HEK293T (cell line): ENCODE measurements at regions not wholly inside any gene's neighbourhood (a gene's known extent, or its start where the extent isn't known, plus 50 kb on each side); places are given as distances from the start of the nearest gene placed in this dataset.

Experiments used
- ARNT ChIP-seq: fragments of 450-650 bp; IDR thresholded peaks from 2 replicates; pipeline ENCODE4 v1.6.1; 2017; ENCODE audit warnings: mild to moderate bottlenecking
- BHLHE40 ChIP-seq: fragments of 450-650 bp; IDR thresholded peaks from 2 replicates; pipeline ENCODE4 v1.6.1; 2016; ENCODE audit warnings: mild to moderate bottlenecking, moderate library complexity, borderline replicate concordance
- CTBP1 ChIP-seq: fragments of 450-650 bp; IDR thresholded peaks from 2 replicates; pipeline ENCODE4 v1.6.1; 2016; ENCODE audit warnings: borderline replicate concordance
- ELF4 ChIP-seq: fragments of 450-650 bp; IDR thresholded peaks from 2 replicates; pipeline ENCODE4 v1.6.1; 2017; ENCODE audit warnings: antibody characterized with exemption
- FOXA1 ChIP-seq: fragments of 450-650 bp; IDR thresholded peaks from 2 replicates; pipeline ENCODE4 v1.6.1; 2016; ENCODE audit warnings: mild to moderate bottlenecking
- HDGF ChIP-seq: fragments of 450-650 bp; IDR thresholded peaks from 2 replicates; pipeline ENCODE4 v1.6.1; 2017; ENCODE audit warnings: antibody characterized with exemption, borderline replicate concordance
- L3MBTL2 ChIP-seq: fragments of 450-650 bp; conservative IDR thresholded peaks from 2 replicates; pipeline ENCODE4 v1.6.1; 2016; ENCODE audit warnings: mild to moderate bottlenecking
- LEF1 ChIP-seq: fragments of 450-650 bp; IDR thresholded peaks from 2 replicates; pipeline ENCODE4 v1.6.1; 2017; ENCODE audit warnings: mild to moderate bottlenecking, borderline replicate concordance
- NFRKB ChIP-seq: fragments of 450-650 bp; IDR thresholded peaks from 2 replicates; pipeline ENCODE4 v1.6.1; 2016; ENCODE audit warnings: mild to moderate bottlenecking, moderate library complexity
- SP1 ChIP-seq: fragments of 450-650 bp; IDR thresholded peaks from 2 replicates; pipeline ENCODE4 v1.6.1; 2017
- SUZ12 ChIP-seq: fragments of 450-650 bp; IDR thresholded peaks from 2 replicates; pipeline ENCODE4 v1.6.1; 2016; ENCODE audit warnings: mild to moderate bottlenecking
- TARDBP ChIP-seq: fragments of 450-650 bp; IDR thresholded peaks from 2 replicates; pipeline ENCODE4 v1.6.1; 2016
- ZNF384 ChIP-seq: fragments of 450-650 bp; IDR thresholded peaks from 2 replicates; pipeline ENCODE4 v1.6.1; 2016

DNA sequence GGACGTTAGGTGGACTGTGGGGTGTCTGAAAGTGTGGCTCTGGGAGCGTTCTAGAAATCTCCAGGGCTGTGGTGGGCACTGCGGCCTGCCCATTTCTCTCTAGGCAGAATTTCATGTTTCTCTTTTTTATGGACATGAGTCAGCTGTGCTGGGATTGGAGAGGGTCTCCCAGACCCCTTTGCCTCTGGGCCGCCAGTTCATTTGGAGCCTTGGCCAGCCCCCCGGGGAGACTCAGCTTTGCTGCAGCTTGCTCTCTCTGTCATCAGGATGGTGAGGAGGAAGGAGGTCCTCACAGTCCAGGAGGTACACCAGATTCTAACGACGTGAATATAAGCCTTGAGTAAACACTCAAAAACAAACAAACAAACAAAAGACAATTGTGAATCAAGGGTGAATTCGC lies 149.6 kb upstream of the RGMA start:
- TF ChIP-seq ZNF384 = no peak
- TF ChIP-seq HDGF = no peak
- TF ChIP-seq TARDBP = no peak
- no peak for TF ChIP-seq CTBP1
- no peak for TF ChIP-seq SUZ12
- no peak for TF ChIP-seq ARNT
- TF ChIP-seq LEF1 = no peak
- TF ChIP-seq FOXA1 = no peak
- no peak for TF ChIP-seq BHLHE40
- TF ChIP-seq L3MBTL2 = no peak
- no peak for TF ChIP-seq SP1
- no peak for TF ChIP-seq NFRKB
- TF ChIP-seq ELF4 = no peak
